GM18517 (cell line): ENCODE measurements at regions not wholly inside any gene's neighbourhood (a gene's known extent, or its start where the extent isn't known, plus 50 kb on each side); places are given as distances from the start of the nearest gene placed in this dataset.

ENCODE experiments used
- ATAC-seq: cut with Tn5 transposase; IDR thresholded peaks from one replicate; pipeline ENCODE4 v1.9.1; 2021; ENCODE audit warnings: mild to moderate bottlenecking, moderate library complexity; ENCODE audit not compliant: unreplicated experiment

DNA sequence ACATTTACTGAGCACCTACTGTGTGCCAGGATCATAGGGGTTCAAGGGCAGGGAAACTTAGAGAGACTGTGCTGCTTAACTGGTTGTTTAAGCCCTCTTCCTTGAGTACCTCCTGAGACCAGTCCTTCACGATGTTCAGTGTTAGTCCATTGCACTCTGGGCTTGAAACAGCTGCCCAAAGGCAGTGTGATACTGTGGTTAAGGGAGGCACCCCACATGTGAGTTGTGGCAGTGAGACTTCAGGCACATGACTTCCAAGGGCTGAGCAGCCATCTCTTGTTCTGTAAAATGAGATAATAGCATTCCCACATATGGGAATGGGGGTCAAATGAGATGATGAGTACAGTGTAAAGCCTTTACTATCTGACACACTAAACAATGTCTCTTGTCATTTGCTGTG is 75.1 kb downstream of the LINGO1 start:
- ATAC-seq: no peak

DNA sequence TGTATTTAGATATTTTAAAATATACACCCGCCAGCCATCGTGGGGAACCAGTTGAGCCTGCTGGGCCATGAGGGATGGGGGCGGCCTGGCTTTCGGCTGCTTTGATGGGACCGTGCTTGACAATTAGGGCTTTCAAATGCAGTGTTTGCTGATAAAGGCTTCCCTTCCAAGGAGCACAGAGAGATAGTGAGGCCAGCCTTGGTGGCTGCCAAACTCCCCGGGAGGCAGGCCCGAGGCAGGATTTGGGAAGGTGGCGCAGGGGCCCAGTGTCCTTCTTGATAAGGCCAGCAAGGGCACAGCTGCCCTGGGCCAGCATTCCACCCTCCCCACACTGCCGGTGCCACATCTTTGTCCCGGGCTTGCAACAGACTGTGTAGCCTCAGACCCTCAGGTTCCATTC is 75.6 kb downstream of the LINGO1 start:
- no peak for ATAC-seq

DNA sequence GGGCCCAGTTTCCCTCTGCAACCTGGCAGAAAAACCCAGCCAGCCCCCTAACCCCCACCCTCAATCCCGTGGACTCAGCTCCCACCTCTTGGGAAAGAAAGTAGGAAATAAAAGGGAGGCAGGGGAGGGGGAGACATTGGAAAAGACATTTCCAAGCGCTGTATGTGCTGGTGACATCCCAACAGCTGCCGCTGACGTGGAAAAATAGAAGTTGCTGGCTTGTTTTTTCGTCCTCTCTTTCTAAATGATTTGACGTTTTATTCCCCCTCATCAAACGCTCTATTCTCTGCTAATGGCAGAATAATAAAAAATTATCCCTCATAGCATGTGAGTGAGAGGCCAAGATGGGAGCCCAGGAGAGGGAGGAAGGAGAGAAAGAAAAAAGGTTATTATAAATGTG is 76.1 kb downstream of the LINGO1 start:
- ATAC-seq: no peak

GRCh38 chr15:77555232-77555631 is 77.5 kb downstream of the LINGO1 start:
- ATAC-seq: no peak

DNA sequence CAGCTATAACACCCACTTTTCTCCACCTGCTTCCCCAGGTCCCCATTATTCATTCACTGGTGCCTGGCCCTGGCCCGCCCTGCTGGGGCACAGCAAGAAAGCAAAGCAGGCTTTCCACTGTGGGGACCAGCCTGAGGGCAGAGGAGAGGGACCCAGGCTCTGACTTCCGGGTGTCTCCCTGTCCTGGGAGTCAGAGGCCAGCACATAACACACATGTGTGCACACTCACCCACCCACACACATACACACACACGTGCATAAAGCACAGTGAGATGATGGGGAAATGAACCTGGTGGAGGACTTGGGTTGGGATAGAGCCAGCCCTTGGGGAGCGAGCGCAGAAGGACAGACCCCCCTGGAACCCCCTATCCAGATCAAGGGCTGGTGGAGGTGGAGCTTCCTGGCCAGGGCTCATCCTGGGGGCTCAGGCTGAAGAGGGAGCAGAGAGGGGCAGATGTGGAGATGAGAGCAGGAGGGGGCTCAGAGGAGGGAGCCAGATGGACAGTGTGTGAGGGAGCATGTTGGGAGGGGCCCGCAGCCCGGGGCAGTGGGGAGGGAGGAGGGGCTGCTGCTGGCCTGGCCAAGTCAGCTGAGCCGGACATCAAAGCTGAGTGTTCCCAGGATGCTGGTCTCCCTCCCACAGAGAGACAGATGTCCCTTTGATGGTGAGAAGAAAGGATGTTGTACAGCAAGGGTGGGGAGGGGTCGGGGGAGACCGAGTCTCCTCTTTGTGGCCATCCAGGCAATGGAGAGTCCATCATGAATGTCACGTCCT is 78.2 kb downstream of the LINGO1 start:
- ATAC-seq: no peak

- no peak for ATAC-seq
Measured at GRCh38 chr15:77553695-77554094, 79.0 kb downstream of the LINGO1 start.

GRCh38 chr15:77553257-77553656 is 79.5 kb downstream of the LINGO1 start:
- no peak for ATAC-seq

DNA sequence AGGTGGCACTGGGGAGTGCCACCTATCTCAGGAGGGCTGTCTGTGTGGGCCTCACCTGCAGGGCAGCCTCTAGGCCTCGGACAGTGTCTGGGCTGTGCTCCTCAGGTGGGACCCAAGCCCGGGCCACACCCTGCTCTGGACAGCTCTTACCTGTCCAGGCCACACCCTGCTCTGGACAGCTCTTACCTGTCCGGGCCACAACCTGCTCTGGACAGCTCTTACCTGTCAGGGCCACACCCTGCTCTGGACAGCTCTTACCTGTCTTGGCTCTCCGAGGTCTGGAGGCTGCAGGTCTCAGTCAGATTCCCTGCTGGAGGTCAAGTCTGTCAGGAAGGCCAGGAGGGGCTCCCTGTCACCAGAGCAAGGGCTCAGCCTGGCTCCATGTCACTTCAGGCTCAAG is 80.6 kb downstream of the LINGO1 start:
- no peak for ATAC-seq

DNA sequence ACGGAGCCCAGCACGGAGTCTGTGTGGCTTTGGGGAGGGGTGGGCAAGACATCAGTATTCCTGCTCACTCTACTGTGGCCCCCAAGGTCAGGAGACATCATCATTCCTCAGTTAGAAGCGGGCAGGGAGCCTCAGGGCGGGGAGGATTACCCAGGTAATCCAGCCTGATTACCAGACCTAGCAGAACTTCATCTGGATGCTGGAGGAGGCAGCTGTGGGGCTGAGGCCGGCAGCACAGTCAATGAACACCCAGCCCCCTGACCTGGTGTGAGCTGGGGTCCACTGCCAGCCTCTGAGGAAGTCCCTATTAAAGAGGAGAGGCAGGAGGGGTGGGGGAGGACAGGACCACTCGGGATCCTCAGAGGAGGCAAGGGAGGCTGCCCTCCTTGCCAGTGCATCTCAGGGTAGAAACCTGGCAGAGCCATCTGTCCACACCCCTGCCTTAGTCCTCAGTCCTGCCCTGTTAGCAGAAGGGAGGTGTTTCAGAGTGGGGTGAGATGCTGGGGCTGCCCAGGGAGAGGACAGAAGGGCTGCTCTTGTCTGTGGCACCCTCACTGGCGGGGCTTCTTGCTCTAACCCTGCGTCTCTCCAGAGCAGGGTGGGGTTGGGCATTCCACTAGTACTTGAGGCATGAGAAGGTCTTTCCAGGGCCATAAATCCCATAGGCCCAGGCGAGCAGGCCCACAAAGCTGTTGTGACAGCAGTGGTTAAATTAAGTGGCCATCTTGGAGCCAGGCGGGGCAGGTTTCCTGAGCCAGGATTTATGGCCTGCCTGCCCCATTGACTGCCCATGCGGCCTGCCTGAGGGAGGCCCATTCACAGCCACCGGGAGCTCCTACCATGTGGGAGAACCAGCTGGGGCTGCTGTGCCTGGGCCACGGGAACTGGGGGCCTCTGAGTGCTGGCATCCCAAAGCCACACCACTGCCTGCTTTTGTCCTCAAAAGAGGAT is 82.1 kb downstream of the LINGO1 start:
- ATAC-seq: no peak

- no peak for ATAC-seq
Measured at GRCh38 chr15:77549576-77550288, 83.0 kb downstream of the LINGO1 start.

- no peak for ATAC-seq
Measured at GRCh38 chr15:77548589-77549557, 83.8 kb downstream of the LINGO1 start.

- no peak for ATAC-seq
Measured at GRCh38 chr15:77547801-77548588, 84.7 kb downstream of the LINGO1 start.

DNA sequence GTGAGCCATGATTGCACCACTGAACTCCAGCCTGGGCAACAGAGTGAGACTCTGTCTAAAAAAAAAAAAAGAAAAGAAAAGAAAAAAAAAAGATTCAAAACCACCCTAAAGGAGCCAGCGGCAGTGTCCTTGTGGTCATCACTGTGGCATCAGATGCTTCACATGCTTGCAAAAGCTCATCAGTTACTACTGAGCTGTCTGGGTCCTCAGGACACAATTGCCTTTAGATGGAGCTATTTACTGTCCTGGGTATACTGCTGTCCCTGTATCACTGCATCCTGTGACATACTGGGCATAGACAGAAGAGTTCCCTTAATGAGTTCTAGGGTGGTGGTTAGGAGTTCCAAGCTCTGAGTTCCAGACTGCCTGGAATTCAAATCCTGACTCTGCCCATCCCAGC is 85.8 kb downstream of the LINGO1 start:
- ATAC-seq: no peak

DNA sequence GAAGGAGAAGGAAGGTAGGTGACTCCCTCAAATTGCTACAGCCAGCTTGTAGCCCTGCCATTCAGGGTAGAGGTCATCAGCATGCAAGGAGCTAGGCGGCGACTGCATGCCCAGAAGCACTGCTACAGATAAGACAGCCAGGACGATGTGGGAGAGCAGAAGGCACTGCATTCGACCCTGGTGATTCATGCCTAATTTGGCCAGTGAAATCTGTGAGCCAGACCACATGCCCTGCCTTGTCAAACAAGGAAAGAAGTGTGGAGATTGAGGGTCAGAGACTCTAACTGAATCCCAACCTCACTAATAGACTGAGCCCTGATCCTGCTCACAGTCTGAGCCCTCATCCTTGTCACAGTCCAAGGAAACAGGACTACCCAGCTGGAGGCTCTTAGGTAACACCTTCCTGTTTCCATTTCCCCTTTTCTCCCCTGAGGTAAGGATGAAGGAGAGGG is 86.6 kb downstream of the LINGO1 start:
- ATAC-seq: no peak

- no peak for ATAC-seq
Measured at GRCh38 chr15:77545058-77545457, 87.7 kb downstream of the LINGO1 start.

- ATAC-seq: no peak
Measured at GRCh38 chr15:77544162-77544561, 88.5 kb downstream of the LINGO1 start.

DNA sequence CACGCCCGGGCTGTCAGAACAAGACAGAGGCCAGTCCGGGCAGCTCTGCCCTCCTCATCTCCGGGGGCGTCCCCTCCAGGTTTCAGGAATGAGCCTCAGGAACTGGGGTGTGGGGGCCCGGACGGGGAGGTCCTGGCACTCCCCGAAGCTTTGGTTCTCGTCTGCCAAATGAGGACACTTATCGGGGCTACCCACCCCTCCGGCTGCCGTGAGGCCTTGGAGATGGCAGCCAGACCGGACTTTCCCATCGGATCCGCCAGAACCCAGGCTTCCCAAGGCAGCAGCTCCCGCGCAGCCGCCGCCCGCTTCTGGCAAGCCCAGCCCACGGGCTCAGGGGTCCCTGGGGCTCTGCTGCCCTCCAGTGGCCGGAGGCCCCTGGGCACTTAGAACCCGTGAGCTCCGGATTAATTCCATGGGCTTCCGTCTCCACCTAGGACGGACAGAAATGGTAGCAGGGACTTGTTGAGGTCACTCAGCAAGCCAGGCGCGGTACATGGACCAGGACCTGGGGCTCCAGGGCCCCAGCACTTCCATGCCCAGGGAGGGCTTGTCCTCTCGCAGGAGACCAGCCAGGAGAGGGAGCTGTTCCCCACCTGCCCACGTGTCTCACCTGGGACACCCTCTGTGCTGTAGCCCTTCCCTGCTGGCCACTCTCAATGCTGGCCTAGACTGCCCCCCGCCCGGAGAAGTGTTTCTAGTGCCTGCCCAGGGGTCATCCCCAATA is 89.4 kb downstream of the LINGO1 start:
- no peak for ATAC-seq

- ATAC-seq: no peak
Measured at GRCh38 chr15:77542491-77543001, 90.2 kb downstream of the LINGO1 start.
